D721Med (cell line): ENCODE measurements at regions not wholly inside any gene's neighbourhood (a gene's known extent, or its start where the extent isn't known, plus 50 kb on each side); places are given as distances from the start of the nearest gene placed in this dataset.

Experiments used
- DNase-seq: peaks from one replicate; pipeline ENCODE4 v3.0.0; 2011; ENCODE audit warnings: low spot score; ENCODE audit not compliant: insufficient read length
- FAIRE-seq: peaks from 2 replicates; lab custom pipeline; 2011; peaks lifted over from hg19 to GRCh38; lab: Jason Lieb, UNC
- CTCF ChIP-seq: IDR thresholded peaks from 2 replicates; pipeline ENCODE4 v1.5.1; 2012; ENCODE audit warnings: mild to moderate bottlenecking, control low read depth; ENCODE audit not compliant: insufficient read depth; ENCODE audit errors: missing control alignments

- no peak for FAIRE-seq
- TF ChIP-seq CTCF = no peak
- no peak for DNase-seq
Measured at GRCh38 chr3:159112724-159113123, 310.9 kb downstream of the MFSD1 start.

GRCh38 chr3:159113221-159113875 lies 311.5 kb downstream of the MFSD1 start:
- no peak for TF ChIP-seq CTCF
- DNase-seq (no peak), FAIRE-seq (no peak)

GRCh38 chr3:159114582-159114981 lies 312.7 kb downstream of the MFSD1 start:
- no peak for TF ChIP-seq CTCF
- DNase-seq (no peak), FAIRE-seq (no peak)

GRCh38 chr3:159123877-159124276 lies 322.0 kb downstream of the MFSD1 start:
- FAIRE-seq (no peak), DNase-seq (no peak)

GRCh38 chr3:159126261-159127020 lies 324.6 kb downstream of the MFSD1 start:
- no peak for FAIRE-seq
- no peak for TF ChIP-seq CTCF

More at GRCh38 chr3:159123877-159124276, 322.0 kb downstream of the MFSD1 start:
- TF ChIP-seq CTCF = no peak

GRCh38 chr3:159127021-159127392 lies 325.2 kb downstream of the MFSD1 start:
- TF ChIP-seq CTCF = no peak
- DNase-seq (no peak), FAIRE-seq (no peak)

More at GRCh38 chr3:159126261-159127020, 324.6 kb downstream of the MFSD1 start:
- DNase-seq = no peak

GRCh38 chr3:159128628-159129027 lies 326.8 kb downstream of the MFSD1 start:
- DNase-seq = no peak
- no peak for TF ChIP-seq CTCF
- no peak for FAIRE-seq
